Skin of body (tissue), 1 donor: ENCODE measurements at regions not wholly inside any gene's neighbourhood (a gene's known extent, or its start where the extent isn't known, plus 50 kb on each side); places are given as distances from the start of the nearest gene placed in this dataset.
"Not testable (repeated sequence)": the region's sequence is repeated elsewhere in the genome, so short reads cannot be mapped to it uniquely, and the experiment has no call there.

Experiments used
- DNase-seq: peaks from one replicate; lab custom pipeline; 2025; lab: John Stamatoyannopoulos, UW

- no peak for DNase-seq
Observed at GRCh38 chr4:97152149-97152548, 991.1 kb downstream of the STPG2 start.

DNA sequence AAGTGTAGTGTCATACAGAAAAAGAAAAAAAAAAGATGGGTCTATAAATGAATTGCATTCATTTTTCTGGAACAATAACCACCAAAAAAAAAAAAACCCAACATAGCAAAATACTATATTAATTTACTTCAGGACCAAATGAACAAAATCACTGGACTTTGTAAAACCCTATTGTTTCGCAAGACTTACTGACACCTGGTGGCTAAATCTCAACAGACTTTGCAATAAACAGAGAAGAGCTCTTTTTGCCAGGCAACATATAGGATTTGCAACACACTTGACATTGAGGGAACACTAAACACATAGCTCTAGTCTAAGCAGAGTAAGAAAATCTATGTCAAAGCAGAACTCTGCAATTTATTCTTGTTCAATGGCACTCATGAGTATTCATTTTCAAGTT lies 990.2 kb downstream of the STPG2 start:
- no peak for DNase-seq

GRCh38 chr4:97159625-97160024 lies 983.7 kb downstream of the STPG2 start:
- DNase-seq = no peak

DNA sequence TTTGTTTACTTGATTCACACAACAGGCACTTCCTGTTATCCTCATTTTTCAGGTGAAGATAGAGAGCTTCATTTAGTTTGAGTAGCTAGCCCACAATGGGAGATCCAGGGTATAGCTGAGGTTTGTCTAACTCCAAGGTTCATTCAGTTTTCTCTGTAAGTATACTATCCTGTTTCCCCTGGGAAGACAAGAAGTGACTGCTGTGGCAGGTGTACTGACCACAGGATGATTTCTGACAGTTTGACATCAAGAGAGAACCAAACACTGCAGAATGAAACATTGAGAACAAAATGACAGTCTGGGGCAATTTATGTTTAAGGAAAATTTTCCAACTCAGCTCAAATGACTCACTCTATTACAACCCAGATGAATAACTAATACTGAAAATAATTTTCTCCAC lies 958.0 kb downstream of the STPG2 start:
- no peak for DNase-seq

- DNase-seq = no peak
Observed at GRCh38 chr4:97197106-97197505, 946.2 kb downstream of the STPG2 start.

DNA sequence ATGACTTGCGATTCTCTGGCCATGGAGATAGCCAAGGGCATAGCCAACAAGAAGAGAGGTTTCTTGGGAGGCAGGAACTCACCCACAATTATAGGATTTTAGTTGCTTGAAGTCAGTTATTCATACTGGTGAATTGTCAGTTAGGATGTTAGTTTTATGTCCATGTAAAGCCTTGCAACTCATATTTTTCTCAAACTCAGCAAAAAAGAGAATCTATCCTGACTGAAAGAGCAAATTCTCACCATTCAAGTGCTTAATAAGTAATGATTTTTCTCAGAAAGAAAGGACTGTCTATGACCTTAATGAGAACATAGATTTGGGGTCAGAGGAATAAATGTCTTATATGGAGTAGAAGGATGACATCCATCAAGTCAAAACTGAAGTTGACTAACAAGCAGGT lies 934.5 kb downstream of the STPG2 start:
- no peak for DNase-seq

GRCh38 chr4:97215409-97215941 lies 927.8 kb downstream of the STPG2 start:
- no peak for DNase-seq

DNA sequence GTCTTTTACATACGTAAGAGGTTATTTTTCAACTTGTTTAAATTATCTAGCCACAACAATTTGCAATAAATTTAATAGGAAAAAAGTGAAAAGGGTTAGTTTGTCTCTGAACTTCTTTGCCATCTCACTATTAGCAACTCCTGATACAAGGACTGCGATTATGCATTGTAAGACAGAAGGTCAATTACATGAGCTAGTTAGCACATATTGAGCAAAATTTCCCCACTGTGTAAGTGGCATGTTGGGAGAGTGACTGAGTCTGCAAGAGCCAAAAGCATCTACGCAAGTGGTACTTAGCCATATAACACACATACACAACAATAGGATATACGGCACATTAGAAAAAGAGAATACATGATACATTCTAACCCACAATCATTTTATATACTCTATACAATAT lies 927.2 kb downstream of the STPG2 start:
- DNase-seq = no peak

DNA sequence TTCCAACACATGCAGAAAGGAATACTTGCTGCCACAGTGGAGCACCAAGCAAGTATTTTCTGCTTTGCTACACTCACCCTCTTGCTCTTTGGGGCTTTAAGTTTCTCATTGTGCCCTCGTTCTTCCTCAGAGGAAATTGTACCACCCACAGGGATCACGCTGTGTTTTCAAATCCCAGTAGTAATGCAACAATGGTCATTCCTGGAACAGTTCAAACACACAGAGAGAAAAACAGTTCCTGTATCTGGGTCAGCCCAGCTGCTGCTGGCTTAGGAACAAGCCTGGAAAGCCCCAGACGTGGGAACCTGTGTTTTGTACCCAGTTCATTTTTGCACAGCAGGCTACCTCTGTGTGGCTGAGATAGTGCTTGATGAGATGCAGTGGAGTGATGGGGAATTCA lies 907.8 kb downstream of the STPG2 start:
- DNase-seq = no peak

GRCh38 chr4:97238956-97239666 lies 904.2 kb downstream of the STPG2 start:
- no peak for DNase-seq

DNA sequence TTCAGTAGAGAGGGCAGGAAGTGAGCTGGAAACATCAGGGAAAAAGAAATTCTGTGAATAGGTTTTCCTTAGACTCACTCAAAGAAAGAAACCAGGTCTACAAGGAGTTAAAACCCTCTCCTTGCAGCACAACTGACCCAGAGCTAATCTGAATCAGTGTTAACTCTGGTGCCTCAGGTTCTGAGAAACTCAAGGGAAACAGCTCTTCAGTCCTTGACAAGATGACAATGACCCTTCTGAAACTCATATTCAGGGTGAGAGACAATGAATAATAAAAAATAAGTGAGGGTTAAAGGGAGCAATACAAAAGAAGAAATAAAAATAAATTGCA lies 903.6 kb downstream of the STPG2 start:
- DNase-seq = no peak

DNA sequence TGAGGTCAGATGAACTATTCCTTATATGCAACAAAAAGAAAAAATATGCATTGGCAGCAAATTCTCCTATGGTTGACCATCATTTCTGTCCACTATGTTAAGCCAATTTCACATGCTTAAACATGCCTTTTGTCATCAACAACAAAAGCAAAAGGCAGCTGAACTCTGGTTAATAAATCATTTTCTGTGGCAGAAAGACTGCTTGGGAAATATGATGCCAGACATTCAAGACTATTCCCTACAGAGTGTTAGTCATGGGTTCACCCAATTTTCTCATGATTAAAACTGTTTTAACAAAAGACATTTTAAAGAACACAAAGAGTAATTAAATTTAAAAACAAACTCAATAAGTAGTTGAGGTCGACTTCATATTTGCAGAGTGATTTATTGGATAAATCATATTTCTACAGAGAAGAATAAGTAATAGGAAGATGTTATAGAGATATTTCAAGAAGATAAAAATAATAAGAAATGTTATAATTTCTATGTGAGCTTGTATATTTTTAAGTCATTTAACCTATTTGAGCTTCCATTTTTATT lies 890.6 kb downstream of the STPG2 start:
- DNase-seq = no peak

DNA sequence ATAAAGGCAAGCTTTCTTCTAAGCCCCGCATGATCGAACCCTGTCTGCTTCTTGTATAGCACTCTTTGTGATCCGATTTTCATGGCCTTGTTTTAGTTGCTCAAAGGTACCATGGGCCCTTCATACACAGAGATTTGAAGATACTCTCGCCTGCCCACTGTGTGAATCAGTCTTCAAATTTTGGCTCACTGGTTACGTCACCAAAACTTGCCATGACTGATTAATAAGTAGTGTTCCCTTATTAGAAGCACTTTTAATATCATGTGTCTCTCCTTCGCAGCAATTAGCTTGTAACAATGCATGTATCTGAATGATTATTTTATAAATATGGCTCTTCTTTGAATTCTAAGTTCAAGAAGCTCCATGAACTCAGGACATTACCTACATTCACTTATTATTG lies 880.5 kb downstream of the STPG2 start:
- DNase-seq = no peak

GRCh38 chr4:97270051-97270450 lies 873.2 kb downstream of the STPG2 start:
- DNase-seq = no peak

DNA sequence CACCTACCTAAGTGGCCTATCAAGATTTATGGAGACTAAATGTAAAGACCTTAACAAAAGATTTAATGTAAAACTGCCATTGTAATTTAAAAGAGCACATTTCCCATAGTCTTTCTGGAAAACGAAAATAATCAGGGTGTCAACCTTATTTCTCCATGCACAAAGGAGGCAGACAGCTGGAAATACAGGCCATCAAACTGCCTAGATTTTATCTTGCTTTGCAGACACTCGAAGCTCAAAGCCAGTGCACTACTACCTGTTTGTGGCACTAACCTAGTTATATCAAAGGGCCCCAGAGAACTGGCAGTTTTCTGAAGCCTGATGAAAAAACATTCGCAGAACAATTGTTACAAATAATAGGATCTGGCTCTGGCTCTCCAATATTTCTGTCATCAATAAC lies 863.9 kb downstream of the STPG2 start:
- no peak for DNase-seq

GRCh38 chr4:97300561-97300960 lies 842.7 kb downstream of the STPG2 start:
- no peak for DNase-seq

GRCh38 chr4:97305351-97305750 lies 837.9 kb downstream of the STPG2 start:
- no peak for DNase-seq

DNA sequence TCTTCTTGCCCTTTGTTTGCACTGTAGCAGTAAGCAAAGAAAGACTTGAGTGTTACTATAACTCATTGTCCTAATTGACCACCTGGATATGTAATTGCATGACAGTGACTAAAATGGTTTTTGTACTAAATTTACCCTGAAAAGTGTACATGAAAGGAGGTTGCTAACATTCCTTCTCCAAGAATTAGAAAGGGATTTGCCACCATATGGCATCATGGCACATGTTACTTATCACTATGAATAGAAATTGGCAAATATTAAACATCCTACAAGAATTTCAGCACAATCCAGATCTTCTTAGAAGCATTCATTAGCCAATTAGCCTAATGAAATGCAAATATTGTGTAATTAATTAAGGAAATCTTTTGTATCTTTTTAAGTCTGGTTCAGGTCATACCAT lies 834.2 kb downstream of the STPG2 start:
- DNase-seq = no peak

- no peak for DNase-seq
Observed at GRCh38 chr4:97317201-97317600, 826.1 kb downstream of the STPG2 start.

GRCh38 chr4:97317671-97318070 lies 825.6 kb downstream of the STPG2 start:
- DNase-seq = no peak

DNA sequence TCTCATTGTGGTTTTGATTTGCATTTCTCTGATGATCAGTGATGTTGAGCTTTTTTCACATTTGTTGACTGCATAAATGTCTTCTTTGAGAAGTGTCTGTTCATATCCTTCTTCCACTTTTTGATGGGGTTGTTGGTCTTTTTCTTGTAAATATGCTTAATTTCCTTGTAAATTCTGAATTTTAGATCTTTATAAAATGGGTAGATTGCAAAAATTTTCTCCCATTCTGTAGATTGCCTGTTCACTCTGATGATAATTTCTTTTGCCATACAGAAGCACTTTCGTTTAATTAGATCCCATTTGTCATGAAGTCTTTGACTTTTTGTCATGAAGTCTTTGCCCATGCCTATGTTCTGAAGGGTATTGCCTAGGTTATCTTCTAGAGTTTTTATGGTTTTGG lies 817.5 kb downstream of the STPG2 start:
- DNase-seq = not testable (repeated sequence)

DNA sequence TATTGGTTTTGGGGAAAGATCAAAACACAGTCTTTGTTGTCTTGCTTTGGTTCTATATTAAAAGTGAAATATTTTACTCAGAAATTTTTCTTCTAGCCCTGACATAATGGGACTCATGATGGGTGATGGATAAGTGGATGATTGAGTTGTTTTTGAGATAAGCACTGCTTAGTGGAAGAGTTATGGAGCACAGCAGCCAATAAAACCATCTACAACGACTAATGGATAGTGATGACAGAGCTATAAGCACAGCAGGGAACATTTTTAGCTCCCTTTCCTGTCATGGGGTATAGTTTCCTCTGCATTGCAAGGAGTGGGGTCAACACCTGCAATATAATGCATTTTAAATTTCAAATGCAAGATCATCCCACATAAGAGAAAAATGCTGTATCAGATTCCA lies 812.4 kb downstream of the STPG2 start:
- no peak for DNase-seq

DNA sequence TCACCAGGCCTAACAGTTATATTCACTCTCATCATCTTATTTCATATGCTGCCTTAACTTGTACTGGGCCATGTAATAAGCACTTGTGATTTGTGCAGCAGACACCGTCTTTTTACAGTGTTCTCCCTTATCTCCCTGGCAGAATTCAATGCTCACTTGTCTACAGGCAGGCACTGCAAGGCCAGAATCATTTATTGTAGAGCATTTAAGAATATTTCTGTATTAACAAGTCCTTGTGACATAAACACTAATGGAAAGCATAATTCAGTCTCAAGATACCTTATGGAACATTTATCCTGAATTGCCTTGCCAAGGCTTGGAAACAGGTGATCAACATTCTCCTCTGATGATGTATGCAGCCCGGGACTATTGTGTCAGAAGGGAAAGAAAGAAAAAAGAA lies 808.9 kb downstream of the STPG2 start:
- DNase-seq = no peak
